GM18867 (cell line): ENCODE measurements at regions not wholly inside any gene's neighbourhood (a gene's known extent, or its start where the extent isn't known, plus 50 kb on each side); places are given as distances from the start of the nearest gene placed in this dataset.
"Not testable (repeated sequence)": the region's sequence is repeated elsewhere in the genome, so short reads cannot be mapped to it uniquely, and the experiment has no call there.

Experiments
- ATAC-seq: cut with Tn5 transposase; IDR thresholded peaks from one replicate; pipeline ENCODE4 v1.9.1; 2021; ENCODE audit warnings: mild to moderate bottlenecking, moderate library complexity; ENCODE audit not compliant: unreplicated experiment

DNA sequence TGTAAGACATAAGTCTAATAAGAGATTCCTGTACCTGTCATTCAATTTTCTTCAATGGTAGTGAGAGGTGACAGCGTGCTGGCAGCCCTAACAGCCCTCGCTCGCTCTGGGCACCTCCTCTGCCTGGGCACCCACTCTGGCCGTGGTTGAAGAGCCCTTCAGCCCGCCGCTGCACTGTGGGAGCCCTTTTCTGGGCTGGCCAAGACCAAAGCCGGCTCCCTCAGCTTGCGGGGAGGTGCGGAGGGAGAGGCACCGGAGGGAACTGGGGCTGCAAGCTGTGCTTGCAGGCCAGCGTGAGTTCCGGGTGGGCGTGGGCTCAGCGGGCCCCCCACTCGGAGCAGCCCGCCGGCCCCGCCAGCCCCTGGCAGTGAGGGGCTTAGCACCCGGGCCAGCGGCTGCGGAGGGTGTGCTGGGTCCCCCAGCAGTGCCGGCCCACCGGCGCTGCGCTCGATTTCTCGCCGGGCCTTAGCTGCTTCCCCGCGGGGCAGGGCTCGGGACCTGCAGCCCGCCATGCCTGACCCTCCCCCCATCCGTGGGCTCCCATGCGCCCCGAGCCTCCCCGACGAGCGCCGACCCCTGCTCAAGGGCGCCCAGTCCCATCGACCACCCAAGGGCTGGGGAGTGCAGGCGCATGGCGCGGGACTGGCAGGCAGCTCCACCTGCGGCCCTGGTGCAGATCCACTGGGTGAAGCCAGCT is 816.6 kb upstream of the TENM4 start:
- ATAC-seq, result not testable (repeated sequence)

GRCh38 chr11:80255021-80255420 is 814.2 kb upstream of the TENM4 start:
- no peak for ATAC-seq

DNA sequence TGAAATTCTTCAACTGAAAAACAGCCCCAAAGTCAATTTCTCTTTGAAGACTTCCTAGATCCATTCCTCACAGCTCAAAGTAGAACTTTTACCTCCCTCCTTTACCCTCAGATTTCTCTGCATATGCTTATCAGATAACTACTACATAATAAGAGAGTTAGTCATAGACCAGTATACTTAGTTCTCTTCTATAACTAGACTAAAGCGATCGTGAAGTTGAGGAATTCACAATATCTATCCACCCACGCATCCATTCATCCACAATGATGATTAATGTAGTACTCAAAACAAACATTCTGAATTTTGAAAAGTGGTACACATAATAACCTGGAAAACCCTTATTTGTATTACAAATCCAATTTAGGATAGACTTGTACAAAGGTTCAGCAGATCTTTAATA is 800.9 kb upstream of the TENM4 start:
- no peak for ATAC-seq

DNA sequence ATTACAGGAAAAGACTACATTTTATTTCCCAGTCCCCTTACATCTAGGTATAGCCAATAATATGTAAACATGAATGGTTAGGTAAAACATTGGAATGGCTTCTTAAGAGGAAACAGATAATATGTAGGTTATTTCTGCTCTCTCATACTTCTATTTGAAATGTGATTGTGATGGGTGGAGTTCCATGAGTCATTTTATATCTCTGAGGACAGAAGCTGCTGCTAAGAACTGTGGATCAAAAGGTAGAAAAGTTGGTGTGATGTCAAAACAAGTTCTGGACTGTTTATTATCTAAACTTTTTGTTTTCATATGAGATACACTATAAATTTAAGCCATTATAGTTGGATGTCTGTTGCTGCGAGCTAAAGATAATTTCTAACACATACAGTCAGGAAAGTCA is 799.4 kb upstream of the TENM4 start:
- no peak for ATAC-seq

DNA sequence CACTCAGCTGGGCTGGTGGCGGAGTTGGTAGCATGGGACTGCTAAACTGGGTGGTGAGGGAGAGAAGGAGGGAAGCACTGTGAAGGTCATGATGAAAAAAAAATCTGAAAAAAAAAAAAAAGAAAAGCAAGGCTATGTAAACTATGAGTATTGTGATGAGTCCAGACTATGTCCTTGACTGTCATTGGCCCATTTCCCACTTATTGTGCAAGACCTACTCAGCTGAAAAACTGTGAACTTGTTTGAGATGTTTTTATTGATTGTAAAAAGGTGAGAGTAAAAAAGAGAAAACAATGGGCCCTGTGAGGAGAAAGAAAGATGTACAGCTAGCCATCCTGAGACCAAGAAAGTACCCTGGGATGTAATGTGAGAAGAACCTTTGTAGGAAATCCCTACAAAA is 798.4 kb upstream of the TENM4 start:
- ATAC-seq, result no peak

DNA sequence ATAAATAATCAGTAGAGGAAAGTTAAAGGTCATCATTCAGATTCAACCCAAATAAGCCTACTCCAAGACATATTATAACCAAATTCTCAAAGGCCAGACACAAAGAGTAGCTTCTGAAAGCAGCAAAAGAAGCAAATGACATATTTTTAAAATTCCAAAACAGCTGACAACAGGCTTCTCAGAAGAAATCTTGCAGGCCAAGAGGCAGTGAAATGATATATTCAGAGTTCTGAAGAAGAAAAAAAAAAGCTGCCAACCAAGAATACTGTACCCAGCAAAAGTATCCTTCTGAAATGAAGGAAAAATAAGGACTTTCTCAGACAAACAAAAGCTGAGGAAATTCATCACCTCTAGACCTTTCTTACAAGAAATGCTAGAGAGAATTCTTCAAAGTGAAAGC is 787.1 kb upstream of the TENM4 start:
- ATAC-seq, result no peak

DNA sequence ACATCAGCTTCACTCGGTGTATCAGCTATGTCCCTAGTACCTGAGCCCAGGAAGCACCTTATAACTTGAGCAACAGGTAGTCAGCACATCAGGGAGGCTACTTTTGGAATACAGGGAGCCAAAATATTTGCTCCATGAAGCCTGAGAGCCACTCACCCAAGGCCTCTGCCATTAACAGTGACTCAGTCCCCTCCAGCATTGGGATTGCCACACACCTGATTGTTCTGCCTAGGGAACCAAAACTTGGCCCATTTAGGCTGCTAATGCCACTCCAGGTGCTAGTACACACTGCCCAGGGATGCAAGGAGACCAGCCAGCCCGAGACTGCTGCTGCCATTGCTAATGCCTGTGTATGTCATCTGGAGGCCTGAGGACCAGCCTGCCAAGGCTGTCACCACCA is 773.6 kb upstream of the TENM4 start:
- ATAC-seq, result no peak

DNA sequence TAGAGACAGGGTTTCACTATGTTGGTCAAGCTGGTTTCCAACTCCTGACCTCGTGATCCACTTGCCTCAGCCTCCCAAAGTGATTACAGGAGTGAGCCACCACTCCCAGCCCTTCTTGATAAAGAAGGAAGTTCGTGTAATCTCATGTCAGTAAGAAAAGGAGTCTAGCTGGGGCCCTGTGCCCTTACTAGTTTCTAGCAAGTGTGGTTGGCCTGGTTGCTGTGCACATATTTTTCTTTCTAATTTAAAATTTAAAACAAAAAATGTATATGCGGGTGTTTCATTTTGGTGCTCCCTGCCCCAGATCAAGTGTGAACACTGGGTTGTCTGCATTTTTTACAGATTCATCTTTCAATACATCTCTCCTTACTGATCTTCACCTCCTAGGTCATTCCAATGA is 770.8 kb upstream of the TENM4 start:
- ATAC-seq, result no peak

DNA sequence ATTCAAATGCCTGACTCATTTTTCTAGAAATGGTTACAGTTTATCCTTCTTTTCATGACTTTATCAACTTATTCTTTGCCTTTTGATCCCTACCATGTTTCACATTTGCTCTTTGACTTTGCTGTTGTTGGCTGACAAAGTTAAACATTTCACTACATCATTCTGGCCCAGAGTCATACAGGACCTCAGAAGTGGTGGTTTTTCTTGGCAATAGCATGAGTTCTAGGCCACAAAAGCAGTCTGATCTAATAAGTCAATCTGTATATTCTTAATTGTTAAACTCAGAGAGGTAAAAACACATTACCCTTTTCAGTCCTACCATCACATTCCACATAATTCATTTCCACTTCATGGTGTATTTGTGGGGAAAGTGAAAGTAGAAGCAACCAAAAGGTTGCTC is 763.2 kb upstream of the TENM4 start:
- no peak for ATAC-seq

DNA sequence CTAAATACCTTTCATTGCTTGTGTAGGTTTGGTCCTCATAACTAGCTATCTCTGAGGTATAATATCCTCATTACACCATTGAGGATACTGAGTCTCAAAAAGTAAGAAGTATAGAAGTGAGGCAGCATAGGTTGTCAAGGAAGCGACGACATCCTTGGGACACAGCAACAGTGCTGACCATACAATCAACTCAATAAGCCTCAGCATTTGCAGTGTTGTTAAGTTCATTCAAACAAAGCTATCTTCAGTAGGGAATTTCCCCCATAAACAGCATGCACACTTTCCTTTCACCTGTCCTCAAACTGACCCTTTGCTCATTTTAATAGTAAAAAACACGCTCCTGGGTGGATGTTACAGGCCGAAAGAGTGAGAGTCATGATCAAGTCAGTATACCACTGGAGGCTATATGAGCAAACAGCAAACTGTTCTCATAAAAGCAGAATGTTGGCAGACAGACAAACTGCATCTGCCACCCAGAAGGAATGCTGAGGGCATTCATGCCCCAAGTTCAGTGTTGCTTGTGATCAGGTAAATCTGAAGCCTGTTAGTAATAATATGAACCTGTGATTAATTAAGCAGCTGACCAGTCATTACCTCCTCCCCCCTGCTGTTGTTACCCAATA is 756.2 kb upstream of the TENM4 start:
- no peak for ATAC-seq

DNA sequence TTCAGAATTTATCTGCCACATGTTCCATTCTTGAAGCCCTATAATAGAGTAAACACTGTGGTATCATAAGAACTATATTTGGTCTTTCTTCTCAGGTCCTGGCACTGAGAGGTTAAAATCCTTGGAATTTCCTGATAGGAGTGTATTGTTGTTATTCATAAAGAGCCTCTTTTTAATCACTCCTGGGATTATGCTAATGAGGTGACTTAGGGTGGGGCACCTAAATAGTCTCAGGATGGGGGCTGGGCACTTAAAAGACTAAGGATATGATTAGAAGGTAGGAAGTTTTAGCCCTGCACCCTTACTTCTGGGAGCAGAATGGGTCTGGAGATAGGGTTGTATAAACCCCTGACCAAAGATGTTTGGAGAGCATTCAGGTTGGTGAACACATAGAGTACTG is 755.2 kb upstream of the TENM4 start:
- no peak for ATAC-seq

- ATAC-seq, result no peak
These were observed 753.8 kb upstream of the TENM4 start for GRCh38 chr11:80194625-80195024.

DNA sequence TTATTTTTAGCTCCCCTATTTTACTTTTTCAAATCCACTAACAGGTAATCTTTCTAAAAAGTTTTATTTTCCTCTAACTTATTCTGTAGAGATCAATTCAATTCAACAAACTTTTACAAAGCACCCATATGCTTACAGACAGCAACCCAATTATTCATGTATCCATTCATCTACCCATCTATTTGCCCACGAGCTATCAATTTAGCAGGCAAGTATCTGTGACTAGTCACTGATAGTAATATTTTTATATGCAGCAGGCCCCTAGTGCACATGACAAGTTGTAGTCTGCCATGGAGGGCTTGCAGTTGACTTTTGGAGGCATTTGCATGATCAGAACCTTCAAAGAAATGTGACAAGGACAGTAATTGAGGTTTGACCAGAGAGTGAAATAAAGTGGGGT is 753.2 kb upstream of the TENM4 start:
- no peak for ATAC-seq

- ATAC-seq, result no peak
These were observed 747.3 kb upstream of the TENM4 start for GRCh38 chr11:80188076-80188627.

GRCh38 chr11:80186692-80187091 is 745.9 kb upstream of the TENM4 start:
- ATAC-seq, result no peak

GRCh38 chr11:80182901-80183300 is 742.1 kb upstream of the TENM4 start:
- no peak for ATAC-seq

DNA sequence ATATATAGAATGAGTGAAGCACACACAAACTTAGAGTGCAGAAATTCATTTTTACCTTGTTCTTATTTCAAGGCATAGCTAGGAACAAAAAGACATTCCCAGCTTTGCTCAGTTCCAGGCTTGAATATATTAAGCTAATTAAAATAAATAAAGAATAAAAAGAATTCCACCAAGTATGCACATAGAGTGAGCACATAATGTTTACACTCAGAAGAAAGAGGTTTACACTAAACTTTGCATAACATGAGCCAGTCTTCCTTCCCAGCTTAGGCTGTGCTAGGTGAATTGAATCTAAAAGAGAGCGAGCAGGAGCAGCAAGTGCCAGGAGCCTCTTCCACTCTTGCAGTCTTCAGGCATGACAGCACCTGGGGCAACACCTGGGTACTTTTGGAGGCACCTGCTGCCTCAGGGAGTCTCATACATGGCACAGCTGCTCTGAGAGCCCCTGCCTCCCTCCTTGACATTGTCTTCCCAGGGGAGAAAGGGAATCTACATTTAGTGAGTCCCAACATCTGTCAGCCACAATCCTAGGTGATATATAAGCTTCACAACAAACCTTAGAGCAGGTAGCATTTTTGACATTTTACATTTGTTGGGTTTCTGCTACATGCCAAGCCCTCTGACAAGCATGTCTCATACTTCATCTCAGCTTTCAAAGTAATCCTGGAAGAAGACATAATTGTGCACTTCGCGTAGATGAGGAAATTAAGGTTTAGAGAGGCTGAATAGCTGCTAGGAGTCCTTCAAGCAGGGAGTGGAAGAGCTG is 732.7 kb upstream of the TENM4 start:
- no peak for ATAC-seq

GRCh38 chr11:80168796-80169195 is 728.0 kb upstream of the TENM4 start:
- ATAC-seq, result no peak

DNA sequence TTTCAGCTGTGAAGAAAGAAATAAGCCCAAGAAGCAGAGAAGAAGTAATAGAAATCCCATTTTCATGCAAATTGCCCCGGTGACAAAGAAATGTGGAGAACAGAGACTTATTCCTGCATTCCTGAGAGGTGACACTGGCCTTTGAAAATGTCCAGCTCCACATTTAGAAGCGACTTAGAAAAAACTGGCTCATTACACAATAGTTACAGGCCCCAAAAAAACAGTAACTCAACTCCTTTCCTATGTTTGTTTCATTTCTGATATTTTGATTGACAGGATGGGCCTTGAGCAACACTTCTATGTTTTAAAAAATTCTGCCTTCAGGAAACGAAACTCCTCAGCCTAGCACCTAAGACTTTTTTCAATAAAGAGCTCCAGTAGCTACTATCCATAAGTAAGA is 726.9 kb upstream of the TENM4 start:
- ATAC-seq, result peak; percentile 67

GRCh38 chr11:80165744-80166143 is 724.9 kb upstream of the TENM4 start:
- ATAC-seq, result no peak

GRCh38 chr11:80163441-80163840 is 722.6 kb upstream of the TENM4 start:
- ATAC-seq, result no peak

- ATAC-seq, result no peak
These were observed 722.2 kb upstream of the TENM4 start for GRCh38 chr11:80163011-80163410.
